WERI-Rb-1 (cell line): ENCODE measurements at regions not wholly inside any gene's neighbourhood (a gene's known extent, or its start where the extent isn't known, plus 50 kb on each side); places are given as distances from the start of the nearest gene placed in this dataset.

ENCODE experiments used
- DNase-seq: peaks from one replicate; pipeline ENCODE4 v3.0.0-alpha.2; 2020
- H3K27ac ChIP-seq: fragments of 250-450 bp; sonication (Bioruptor Pico); 2 replicates; pipeline ENCODE4 v1.5.1; 2020; ENCODE audit warnings: mild to moderate bottlenecking, moderate library complexity
- H3K27me3 ChIP-seq: fragments of 250-450 bp; sonication (Bioruptor Pico); 2 replicates; pipeline ENCODE4 v1.5.1; 2021; ENCODE audit warnings: mild to moderate bottlenecking, low read depth, moderate library complexity; ENCODE audit not compliant: insufficient read depth, severe bottlenecking
- H3K36me3 ChIP-seq: fragments of 250-450 bp; sonication (Bioruptor Pico); 2 replicates; pipeline ENCODE4 v1.5.1; 2020; ENCODE audit warnings: mild to moderate bottlenecking, moderate library complexity
- H3K4me3 ChIP-seq: 2 replicates; pipeline ENCODE4 v1.5.1; 2011; ENCODE audit warnings: low read depth, mild to moderate bottlenecking, control low read depth, low read length
- H3K9me3 ChIP-seq: fragments of 250-450 bp; sonication (Bioruptor Pico); 2 replicates; pipeline ENCODE4 v1.5.1; 2021; ENCODE audit warnings: mild to moderate bottlenecking, moderate library complexity; ENCODE audit not compliant: severe bottlenecking
- CTCF ChIP-seq: IDR thresholded peaks from 2 replicates; pipeline ENCODE4 v1.5.1; 2011; ENCODE audit warnings: low read depth, mild to moderate bottlenecking, control low read depth, inconsistent platforms, low read length

GRCh38 chr2:234166531-234166930, 116.0 kb downstream of the SPP2 start:
- no peaks in the 10 kb centered on the region for H3K9me3 ChIP-seq
- no peak overlapping the region for H3K4me3 ChIP-seq
- DNase-seq = no peak
- H3K27me3 ChIP-seq = no peaks in the 10 kb centered on the region
- no peak for TF ChIP-seq CTCF
- no peaks in the 10 kb centered on the region for H3K36me3 ChIP-seq
- H3K27ac ChIP-seq = no peak overlapping the region

- H3K27ac ChIP-seq = no peak overlapping the region
- no peak for DNase-seq
- no peak overlapping the region for H3K4me3 ChIP-seq
- no peaks in the 10 kb centered on the region for H3K27me3 ChIP-seq
- no peak for TF ChIP-seq CTCF
- no peaks in the 10 kb centered on the region for H3K36me3 ChIP-seq
- no peaks in the 10 kb centered on the region for H3K9me3 ChIP-seq
Measured at GRCh38 chr2:234165421-234165820, 114.9 kb downstream of the SPP2 start.

- Histone ChIP-seq H3K4me3 (no peak overlapping the region), H3K27me3 (no peaks in the 10 kb centered on the region), H3K27ac (no peak overlapping the region), H3K36me3 (no peaks in the 10 kb centered on the region), H3K9me3 (no peaks in the 10 kb centered on the region)
- no peak for DNase-seq
- no peak for TF ChIP-seq CTCF
Measured at GRCh38 chr2:234164493-234165413, 114.3 kb downstream of the SPP2 start.

- TF ChIP-seq CTCF = no peak
- Histone ChIP-seq H3K4me3 (no peak overlapping the region), H3K27me3 (no peaks in the 10 kb centered on the region), H3K36me3 (no peaks in the 10 kb centered on the region), H3K9me3 (no peaks in the 10 kb centered on the region), H3K27ac (no peak overlapping the region)
- no peak for DNase-seq
Measured at GRCh38 chr2:234163510-234164045, 113.1 kb downstream of the SPP2 start.

- H3K36me3 ChIP-seq = no peaks in the 10 kb centered on the region
- no peak for TF ChIP-seq CTCF
- H3K4me3 ChIP-seq = no peak overlapping the region
- no peaks in the 10 kb centered on the region for H3K27me3 ChIP-seq
- H3K9me3 ChIP-seq = no peaks in the 10 kb centered on the region
- no peak for DNase-seq
- H3K27ac ChIP-seq = no peak overlapping the region
Measured at GRCh38 chr2:234162861-234163260, 112.4 kb downstream of the SPP2 start.

- H3K27me3 ChIP-seq = no peaks in the 10 kb centered on the region
- H3K27ac ChIP-seq = no peak overlapping the region
- H3K4me3 ChIP-seq = no peak overlapping the region
- DNase-seq = no peak
- TF ChIP-seq CTCF = no peak
- no peaks in the 10 kb centered on the region for H3K9me3 ChIP-seq
- no peaks in the 10 kb centered on the region for H3K36me3 ChIP-seq
Measured at GRCh38 chr2:234161932-234162331, 111.4 kb downstream of the SPP2 start.
